Heart right ventricle (tissue), 16 donors: ENCODE measurements at regions not wholly inside any gene's neighbourhood (a gene's known extent, or its start where the extent isn't known, plus 50 kb on each side); places are given as distances from the start of the nearest gene placed in this dataset.
"Not testable (repeated sequence)": the region's sequence is repeated elsewhere in the genome, so short reads cannot be mapped to it uniquely, and the experiment has no call there.

ENCODE experiments used
- ATAC-seq, 8 donors: fragments of 200-7000 bp; cut with Tn5 transposase; one replicate each; pipeline ENCODE4 v1.9.1; 2020; ENCODE audit warnings: mild to moderate bottlenecking in 8 of 8, moderate library complexity in 8 of 8, moderate number of reproducible peaks in 1 of 8
- DNase-seq, 2 donors: peaks; one replicate each; pipeline ENCODE4 v3.0.0-alpha.2; 2020
- H3K27ac ChIP-seq, 10 donors: fragments of 200-600 bp; sonication (generic) in 2 of 10; one replicate each; pipeline versions ENCODE4 v1.5.0 to v1.8.0; 2020 to 2022; ENCODE audit warnings: mild to moderate bottlenecking in 3 of 10
- H3K27me3 ChIP-seq, 7 donors: fragments of 200-600 bp; one replicate each; pipeline ENCODE4 v1.8.0; 2021 to 2022; ENCODE audit warnings: mild to moderate bottlenecking in 2 of 7
- H3K36me3 ChIP-seq, 9 donors: fragments of 200-600 bp; sonication (generic) in 1 of 9; one replicate each; pipeline versions ENCODE4 v1.5.0 to v1.8.0; 2020 to 2022; ENCODE audit warnings: mild to moderate bottlenecking in 2 of 9
- H3K4me1 ChIP-seq, 9 donors: fragments of 200-600 bp; sonication (generic) in 1 of 9; one replicate each; pipeline versions ENCODE4 v1.5.0 to v1.8.0; 2020 to 2022; ENCODE audit warnings: mild to moderate bottlenecking in 4 of 9
- H3K4me3 ChIP-seq, 10 donors: fragments of 200-600 bp; sonication (generic) in 2 of 10; one replicate each; pipeline versions ENCODE4 v1.5.0 to v1.8.0; 2020 to 2022; ENCODE audit warnings: mild to moderate bottlenecking in 7 of 10, moderate library complexity in 2 of 10
- H3K9me3 ChIP-seq, 11 donors: fragments of 200-600 bp in 10 of 11; sonication (generic) in 2 of 11; one replicate each; pipeline versions ENCODE4 v1.5.0 to v1.8.0; 2013 to 2022; ENCODE audit warnings: mild to moderate bottlenecking in 2 of 11, control low read depth in 1 of 11, moderate library complexity in 1 of 11
- WGBS, 2 donors: extraction: QIAGEN DNeasy Blood & Tissue Kit; methylation state at CpG; one replicate each; pipeline ENCODE4 v1.1.7; 2013; ENCODE audit warnings: inconsistent platforms in 1 of 2; 5-methylcytosine and 5-hydroxymethylcytosine counted together
- intact Hi-C, 10 donors: fragments of 100-400 bp; cut with DNase I; formaldehyde crosslinking; loops; one replicate each; pipeline versions ENCODE4 v1.11.1 to v1.14.2; 2022
- TF ChIP-seq, protein P1 (sequence below), 9 donors: fragments of 200-600 bp; sonication (generic) in 2 of 9; IDR thresholded peaks; one replicate each; pipeline versions ENCODE4 v1.5.0 to v1.8.0; 2021 to 2022; ENCODE audit warnings: antibody characterized with exemption in 9 of 9, mild to moderate bottlenecking in 5 of 9, moderate library complexity in 1 of 9
- donor health status: Arrhythmogenic right ventricular cardiomyopathy.
- donor health status: ischemic (EF 13 %, LVEDD 7.1; RV severe dilation, severe dysfunction).
- donor health status: healthy with polysubstance abuse.
- donor health status: DM: no; HTN: yes; CAD: no.
- donor health status: DM: no; HTN: no; CAD: no.
- donor health status: ischemic (EF 25% LVEDD 6.9; RV normal size, moderate dysfunction).
- donor health status: ischemic (EF 25% LVEDD 5.7; RV mildly dilated, moderate dysfunction).
- donor health status: healthy.
- donor health status: DM: yes; HTN: yes; CAD: no.
- donor health status: Ischemic cardiomyopathy.
- donor health status: ischemic (EF 35%, LVEDD 5.7; RV mildly dilated, moderate dysfunction).
- donor health status: nonischemic (EF 11% LVEDD 7.7; RV severe dilation, severe dysfunction).
- donor health status: DM: yes; HTN: yes; CAD: no.
- donor health status: PGD.
- donor health status: ischemic (EF 29% LVEDD 5.4; RV normal size, mild dysfunction).
- donor health status: nonischemic (EF 23%, LVEDD 6.1; RV moderate dilation, normal function).

DNA sequence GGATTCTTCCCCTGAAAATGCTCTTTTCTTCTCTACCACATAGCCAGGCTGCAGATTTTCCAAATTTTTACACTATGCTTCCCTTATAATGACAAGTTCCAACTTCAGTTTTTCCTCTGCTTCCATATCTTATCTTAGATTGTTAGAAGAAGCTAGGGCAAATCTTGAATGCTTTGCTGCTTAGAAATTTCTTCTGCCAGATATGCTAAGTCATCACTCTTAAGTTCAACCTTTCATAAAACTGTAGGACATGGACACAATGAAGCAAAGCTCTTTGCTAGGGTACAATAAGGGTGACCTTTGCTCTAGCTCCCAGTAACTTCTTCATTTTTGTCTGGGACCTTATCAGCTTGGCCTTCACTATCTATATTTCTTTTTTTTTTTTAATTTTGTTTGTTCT lies 88.7 kb downstream of the NXNL2 start:
- intact Hi-C loops: no loop called here
- H3K27me3 ChIP-seq: no peaks in the 10 kb centered on the region
- H3K4me1 ChIP-seq: no peaks in the 10 kb centered on the region
- DNase-seq (no peak), ATAC-seq (no peak)
- no peak overlapping the region for H3K4me3 ChIP-seq
- TF ChIP-seq, protein P1, sequence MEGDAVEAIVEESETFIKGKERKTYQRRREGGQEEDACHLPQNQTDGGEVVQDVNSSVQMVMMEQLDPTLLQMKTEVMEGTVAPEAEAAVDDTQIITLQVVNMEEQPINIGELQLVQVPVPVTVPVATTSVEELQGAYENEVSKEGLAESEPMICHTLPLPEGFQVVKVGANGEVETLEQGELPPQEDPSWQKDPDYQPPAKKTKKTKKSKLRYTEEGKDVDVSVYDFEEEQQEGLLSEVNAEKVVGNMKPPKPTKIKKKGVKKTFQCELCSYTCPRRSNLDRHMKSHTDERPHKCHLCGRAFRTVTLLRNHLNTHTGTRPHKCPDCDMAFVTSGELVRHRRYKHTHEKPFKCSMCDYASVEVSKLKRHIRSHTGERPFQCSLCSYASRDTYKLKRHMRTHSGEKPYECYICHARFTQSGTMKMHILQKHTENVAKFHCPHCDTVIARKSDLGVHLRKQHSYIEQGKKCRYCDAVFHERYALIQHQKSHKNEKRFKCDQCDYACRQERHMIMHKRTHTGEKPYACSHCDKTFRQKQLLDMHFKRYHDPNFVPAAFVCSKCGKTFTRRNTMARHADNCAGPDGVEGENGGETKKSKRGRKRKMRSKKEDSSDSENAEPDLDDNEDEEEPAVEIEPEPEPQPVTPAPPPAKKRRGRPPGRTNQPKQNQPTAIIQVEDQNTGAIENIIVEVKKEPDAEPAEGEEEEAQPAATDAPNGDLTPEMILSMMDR (IDR thresholded peaks at IDR 0.05): no peak
- no peaks in the 10 kb centered on the region for H3K9me3 ChIP-seq
- H3K36me3 ChIP-seq: no peaks in the 10 kb centered on the region
- H3K27ac ChIP-seq: no peak overlapping the region

DNA sequence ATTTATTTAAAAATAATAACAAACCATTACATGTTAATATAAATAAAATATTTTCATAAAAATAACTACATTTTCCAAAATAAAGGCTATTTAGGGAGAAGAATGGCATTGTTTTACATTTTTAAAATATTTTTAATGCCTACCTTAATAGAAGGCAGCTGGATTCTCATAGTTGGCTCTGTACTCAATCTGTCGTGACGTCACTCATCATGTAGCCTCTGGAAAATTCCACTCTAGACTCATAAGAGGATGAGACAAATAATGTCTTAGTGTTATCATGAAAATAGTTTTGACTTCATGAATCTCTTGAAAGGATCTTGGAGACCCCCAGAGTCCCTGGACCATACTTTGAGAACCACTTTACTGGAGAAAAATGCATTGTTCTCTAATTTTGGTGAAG lies 93.1 kb downstream of the NXNL2 start:
- H3K9me3 ChIP-seq: peaks cover 0 to 14% (median 0%) of the 10 kb centered on the region in 11 donors
- intact Hi-C loops: no loop called here
- no peaks in the 10 kb centered on the region for H3K4me1 ChIP-seq
- H3K27me3 ChIP-seq: no peaks in the 10 kb centered on the region
- no peaks in the 10 kb centered on the region for H3K36me3 ChIP-seq
- no peak for DNase-seq
- H3K27ac ChIP-seq: no peak overlapping the region
- no peak overlapping the region for H3K4me3 ChIP-seq
- no peak for ATAC-seq
- 76 to 85% methylated on average over 2 of the region's 2 CpGs for WGBS, 2 donors
- TF ChIP-seq, protein P1 (IDR thresholded peaks at IDR 0.05): no peak

DNA sequence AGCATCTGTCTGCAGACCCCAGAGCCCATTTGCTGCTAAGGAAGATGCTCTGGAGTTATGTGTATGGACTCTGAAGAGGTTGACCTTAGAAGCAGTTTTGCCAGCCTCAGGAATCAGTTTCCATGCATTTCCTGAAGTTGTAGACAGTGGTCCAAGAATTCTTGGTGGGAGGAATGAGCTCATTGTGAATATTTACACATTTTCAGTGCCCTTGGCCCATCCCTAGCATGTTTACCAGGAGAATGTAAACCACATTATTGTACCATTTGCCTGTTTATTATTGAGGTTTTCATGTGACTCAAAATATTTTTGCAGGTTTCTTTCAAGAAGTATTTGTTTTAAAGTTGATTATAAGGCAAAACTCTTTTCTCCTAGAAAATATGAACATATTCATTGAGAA lies 93.8 kb downstream of the NXNL2 start:
- Histone ChIP-seq H3K9me3 (peaks cover 0 to 19% (median 0%) of the 10 kb centered on the region in 11 donors), H3K27me3 (no peaks in the 10 kb centered on the region), H3K36me3 (no peaks in the 10 kb centered on the region), H3K4me3 (no peak overlapping the region), H3K4me1 (no peaks in the 10 kb centered on the region), H3K27ac (no peak overlapping the region)
- TF ChIP-seq, protein P1 (IDR thresholded peaks at IDR 0.05): no peak
- DNase-seq (no peak), ATAC-seq (no peak)
- intact Hi-C loops: no loop called here

DNA sequence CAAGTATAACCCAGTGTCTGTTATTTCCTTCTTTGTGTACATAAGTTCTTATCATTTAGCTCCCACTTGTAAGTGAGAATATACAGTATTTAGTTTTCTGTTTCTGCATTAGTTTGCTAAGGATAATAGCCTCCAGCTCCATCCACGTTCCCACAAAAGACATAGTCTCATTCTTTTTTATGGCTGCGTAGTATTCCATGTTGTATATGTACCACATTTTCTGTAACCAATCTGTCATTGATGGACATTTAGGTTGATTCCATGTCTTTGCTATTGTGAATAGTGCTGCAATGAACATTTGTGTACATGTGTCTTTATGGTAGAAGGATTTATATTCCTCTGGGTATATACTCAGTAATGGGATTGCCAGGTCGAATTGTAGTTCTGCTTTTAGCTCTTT lies 95.6 kb downstream of the NXNL2 start:
- H3K27me3 ChIP-seq, H3K27ac ChIP-seq, DNase-seq, intact Hi-C loops, H3K4me3 ChIP-seq, H3K4me1 ChIP-seq, ATAC-seq, H3K36me3 ChIP-seq: not testable (repeated sequence)
- H3K9me3 ChIP-seq: peaks cover 0 to 34% (median 0%) of the 10 kb centered on the region in 11 donors
- WGBS, 2 donors: 72 to 79% methylated on average over 3 of the region's 3 CpGs

DNA sequence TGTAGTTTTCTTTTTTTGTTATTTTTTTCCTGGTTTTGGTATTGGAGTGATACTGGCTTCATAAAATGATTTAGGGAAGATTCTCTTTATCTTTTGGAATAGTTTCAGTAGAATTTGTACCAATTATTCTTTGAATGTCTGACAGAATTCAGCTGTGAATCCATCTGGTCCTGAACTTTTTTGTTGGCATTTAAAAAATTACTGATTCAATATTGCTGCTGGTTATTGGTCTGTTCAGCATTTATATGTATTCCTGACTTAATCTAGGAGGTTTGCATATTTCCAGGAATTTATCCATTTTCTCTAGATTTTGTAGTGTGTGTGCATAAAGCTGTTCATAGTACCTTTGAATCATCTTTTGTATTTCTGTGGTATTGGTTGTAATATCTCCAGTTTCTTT lies 100.2 kb downstream of the NXNL2 start:
- no peak overlapping the region for H3K27ac ChIP-seq
- no peaks in the 10 kb centered on the region for H3K27me3 ChIP-seq
- DNase-seq (no peak), ATAC-seq (no peak)
- H3K36me3 ChIP-seq: no peaks in the 10 kb centered on the region
- TF ChIP-seq, protein P1 (IDR thresholded peaks at IDR 0.05): no peak
- H3K4me3 ChIP-seq: no peak overlapping the region
- intact Hi-C loops: no loop called here
- H3K9me3 ChIP-seq: peaks cover 0 to 65% (median 10%) of the 10 kb centered on the region in 11 donors
- no peaks in the 10 kb centered on the region for H3K4me1 ChIP-seq
